Skeletal muscle satellite cell (primary cell): ENCODE measurements at regions not wholly inside any gene's neighbourhood (a gene's known extent, or its start where the extent isn't known, plus 50 kb on each side); places are given as distances from the start of the nearest gene placed in this dataset.

Experiments used
- H3K27me3 ChIP-seq: 2 replicates; pipeline ENCODE4 v1.7.0; 2013; ENCODE audit warnings: low read length; ENCODE audit not compliant: control insufficient read depth, insufficient read depth
- H3K36me3 ChIP-seq: 2 replicates; pipeline ENCODE4 v1.7.0; 2013; ENCODE audit warnings: mild to moderate bottlenecking, control low read depth, low read length; ENCODE audit not compliant: insufficient read depth
- H3K4me1 ChIP-seq: 2 replicates; pipeline ENCODE4 v1.7.0; 2013; ENCODE audit warnings: low read length; ENCODE audit not compliant: control insufficient read depth, insufficient read depth
- H3K4me2 ChIP-seq: 2 replicates; pipeline ENCODE4 v1.7.0; 2013; ENCODE audit warnings: mild to moderate bottlenecking, low read length
- H3K4me3 ChIP-seq: 2 replicates; pipeline ENCODE4 v1.7.0; 2013; ENCODE audit warnings: low read length
- H3K9ac ChIP-seq: 2 replicates; pipeline ENCODE4 v1.7.0; 2013; ENCODE audit warnings: mild to moderate bottlenecking, low read depth, low read length, moderate library complexity
- H3K9me3 ChIP-seq: replicated peaks from 2 replicates; pipeline ENCODE4 v1.7.0; 2013; ENCODE audit warnings: mild to moderate bottlenecking, control low read depth, low read length

DNA sequence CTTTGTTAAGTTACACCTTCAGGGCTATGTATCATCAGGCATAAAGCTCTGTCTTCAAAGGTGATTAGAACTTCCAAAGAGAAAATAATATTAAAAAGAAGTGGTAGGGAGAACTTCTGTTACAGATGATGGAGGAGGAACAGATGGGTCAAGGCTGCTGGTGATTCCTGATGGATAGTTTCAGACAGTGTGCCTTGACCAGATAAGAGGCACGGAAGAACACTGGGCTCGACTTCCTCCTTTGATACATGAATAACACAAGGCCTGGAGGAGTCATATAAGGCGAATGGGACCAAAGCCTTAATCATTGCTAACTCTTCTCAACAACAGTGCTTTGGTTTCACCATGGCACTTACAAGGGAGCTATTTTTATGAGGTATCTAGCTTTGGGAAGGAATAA, 128.1 kb upstream of the RXFP2 start:
- Histone ChIP-seq H3K4me1 (no peaks in the 10 kb centered on the region), H3K4me2 (no peak overlapping the region), H3K9me3 (no peaks in the 10 kb centered on the region), H3K9ac (no peak overlapping the region), H3K4me3 (no peak overlapping the region), H3K36me3 (no peaks in the 10 kb centered on the region), H3K27me3 (no peaks in the 10 kb centered on the region)

GRCh38 chr13:31614073-31614472, 125.3 kb upstream of the RXFP2 start:
- no peak overlapping the region for H3K9ac ChIP-seq
- no peaks in the 10 kb centered on the region for H3K4me1 ChIP-seq
- no peak overlapping the region for H3K4me2 ChIP-seq

GRCh38 chr13:31614704-31615103, 124.6 kb upstream of the RXFP2 start:
- Histone ChIP-seq H3K4me3 (no peak overlapping the region), H3K9me3 (no peaks in the 10 kb centered on the region), H3K36me3 (no peaks in the 10 kb centered on the region), H3K27me3 (no peaks in the 10 kb centered on the region), H3K4me2 (no peak overlapping the region), H3K4me1 (no peaks in the 10 kb centered on the region), H3K9ac (no peak overlapping the region)

More at GRCh38 chr13:31614073-31614472, 125.3 kb upstream of the RXFP2 start:
- Histone ChIP-seq H3K36me3 (no peaks in the 10 kb centered on the region), H3K27me3 (no peaks in the 10 kb centered on the region), H3K4me3 (no peak overlapping the region), H3K9me3 (no peaks in the 10 kb centered on the region)

DNA sequence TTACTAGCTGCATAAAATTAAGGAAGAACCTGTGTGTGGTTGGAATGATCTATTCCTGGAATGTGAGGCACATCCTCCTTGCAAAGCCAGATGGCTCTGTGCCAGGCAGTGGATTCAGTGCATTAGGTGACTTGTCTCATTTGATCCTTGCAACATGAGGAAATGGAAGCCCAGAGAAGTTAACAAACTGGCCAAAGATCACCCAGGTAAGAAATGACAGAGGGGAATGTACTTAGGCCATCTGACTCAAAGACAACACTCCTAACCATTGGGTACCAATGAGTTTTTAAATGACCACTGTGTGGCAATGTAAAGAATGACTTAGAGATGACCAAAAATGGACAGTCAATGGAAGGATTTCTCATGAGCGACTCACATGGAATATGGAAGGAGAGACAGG, 114.2 kb upstream of the RXFP2 start:
- Histone ChIP-seq H3K4me2 (peak overlapping the region; percentile 19), H3K4me3 (no peak overlapping the region), H3K27me3 (no peaks in the 10 kb centered on the region)

GRCh38 chr13:31627097-31627845, 112.1 kb upstream of the RXFP2 start:
- Histone ChIP-seq H3K36me3 (no peaks in the 10 kb centered on the region), H3K9me3 (no peaks in the 10 kb centered on the region), H3K9ac (peak overlapping the region; percentile 3), H3K4me2 (peak overlapping the region; percentile 48), H3K4me1 (peaks cover 65% of the 10 kb centered on the region), H3K27me3 (no peaks in the 10 kb centered on the region), H3K4me3 (peak overlapping the region; percentile 1)

More for the DNA sequence above, 114.2 kb upstream of the RXFP2 start:
- Histone ChIP-seq H3K36me3 (no peaks in the 10 kb centered on the region), H3K9ac (no peak overlapping the region), H3K9me3 (no peaks in the 10 kb centered on the region), H3K4me1 (peaks cover 52% of the 10 kb centered on the region)

DNA sequence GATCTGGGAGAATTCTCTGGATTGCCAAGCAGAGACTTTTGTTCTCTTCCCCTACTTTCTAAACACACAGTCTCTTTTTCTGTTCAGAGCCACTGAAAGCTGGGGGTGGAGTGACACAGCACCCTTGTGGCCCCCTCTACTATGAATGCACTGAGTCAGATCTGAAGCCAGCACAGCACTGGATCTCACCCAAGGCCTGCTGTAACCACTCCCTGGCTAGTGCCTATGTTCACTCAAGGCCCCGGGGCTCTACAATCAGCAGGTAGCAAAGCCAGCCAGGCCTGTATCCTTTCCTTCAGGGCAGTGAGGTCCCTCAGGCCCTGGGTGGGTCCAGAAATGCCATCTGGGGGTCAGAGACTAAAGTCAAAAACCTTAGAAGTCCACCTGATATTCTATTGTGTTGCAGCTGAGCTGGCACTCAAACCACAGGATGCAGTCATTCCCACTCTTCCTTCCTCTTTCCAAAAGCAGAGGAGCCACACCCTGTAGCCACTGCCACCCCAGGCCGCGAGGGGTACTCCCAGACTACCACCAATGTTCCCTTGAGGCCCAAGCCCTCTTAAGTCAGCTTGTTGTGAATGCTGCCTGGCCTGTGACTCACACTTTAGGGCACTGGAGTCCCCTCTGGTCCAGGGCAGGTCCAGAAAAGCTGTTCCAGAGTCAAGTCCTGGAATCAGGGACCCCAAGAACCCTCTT, 110.1 kb upstream of the RXFP2 start:
- H3K9me3 ChIP-seq, result no peaks in the 10 kb centered on the region
- peak overlapping the region; percentile 36 for H3K9ac ChIP-seq
- H3K4me3 ChIP-seq, result no peak overlapping the region
- no peaks in the 10 kb centered on the region for H3K36me3 ChIP-seq
- no peaks in the 10 kb centered on the region for H3K27me3 ChIP-seq
- peak overlapping the region; percentile 19 for H3K4me2 ChIP-seq
- peaks cover 65% of the 10 kb centered on the region for H3K4me1 ChIP-seq

DNA sequence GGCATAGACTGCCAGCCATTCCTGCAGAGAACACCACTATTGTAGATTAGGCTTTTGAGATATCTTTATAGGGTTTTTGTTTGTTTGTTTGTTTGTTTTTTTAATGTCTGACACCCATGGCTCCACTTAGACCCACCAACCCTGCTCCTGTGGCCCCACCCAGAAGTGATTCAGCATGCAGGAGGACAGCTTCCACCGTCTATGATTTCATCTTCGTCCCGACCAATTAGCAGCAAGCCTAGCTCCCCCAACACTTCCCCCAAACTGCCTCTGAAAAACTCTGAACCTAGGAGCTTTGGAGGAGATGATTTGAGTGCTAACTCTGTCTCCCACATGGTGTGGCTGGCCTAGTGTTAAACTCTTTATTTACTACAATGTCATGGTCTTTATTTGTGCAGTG, 108.3 kb upstream of the RXFP2 start:
- H3K4me3 ChIP-seq, result no peak overlapping the region

GRCh38 chr13:31631746-31632145, 107.6 kb upstream of the RXFP2 start:
- Histone ChIP-seq H3K36me3 (no peaks in the 10 kb centered on the region), H3K4me1 (peaks cover 43% of the 10 kb centered on the region), H3K27me3 (no peaks in the 10 kb centered on the region), H3K4me3 (no peak overlapping the region), H3K4me2 (no peak overlapping the region), H3K9me3 (no peaks in the 10 kb centered on the region), H3K9ac (no peak overlapping the region)

More for the DNA sequence above, 108.3 kb upstream of the RXFP2 start:
- Histone ChIP-seq H3K9ac (no peak overlapping the region), H3K4me2 (no peak overlapping the region), H3K27me3 (no peaks in the 10 kb centered on the region), H3K36me3 (no peaks in the 10 kb centered on the region), H3K4me1 (peaks cover 50% of the 10 kb centered on the region), H3K9me3 (no peaks in the 10 kb centered on the region)

DNA sequence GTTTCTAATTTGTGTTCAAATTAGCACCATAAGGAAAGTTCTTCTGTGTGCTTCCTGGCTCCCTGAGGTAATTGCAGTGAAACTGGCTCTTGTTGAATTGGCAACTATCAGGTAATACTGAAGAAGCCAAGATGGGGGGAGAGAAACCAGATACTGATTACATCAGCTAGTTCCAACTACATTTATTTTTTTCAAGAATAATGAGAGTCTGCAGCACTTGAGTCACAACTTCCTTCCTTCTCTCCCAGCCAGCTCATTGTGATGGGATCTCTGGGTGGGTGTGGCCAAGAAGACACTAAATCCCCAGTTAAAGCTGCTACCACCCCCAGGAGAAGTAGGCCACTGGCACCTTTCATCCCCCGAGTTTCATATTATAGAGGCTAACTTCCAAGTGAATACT, 100.7 kb upstream of the RXFP2 start:
- Histone ChIP-seq H3K4me3 (no peak overlapping the region), H3K9ac (no peak overlapping the region), H3K4me1 (peaks cover 18% of the 10 kb centered on the region), H3K36me3 (no peaks in the 10 kb centered on the region), H3K9me3 (no peaks in the 10 kb centered on the region), H3K27me3 (no peaks in the 10 kb centered on the region), H3K4me2 (peak overlapping the region; percentile 34)

DNA sequence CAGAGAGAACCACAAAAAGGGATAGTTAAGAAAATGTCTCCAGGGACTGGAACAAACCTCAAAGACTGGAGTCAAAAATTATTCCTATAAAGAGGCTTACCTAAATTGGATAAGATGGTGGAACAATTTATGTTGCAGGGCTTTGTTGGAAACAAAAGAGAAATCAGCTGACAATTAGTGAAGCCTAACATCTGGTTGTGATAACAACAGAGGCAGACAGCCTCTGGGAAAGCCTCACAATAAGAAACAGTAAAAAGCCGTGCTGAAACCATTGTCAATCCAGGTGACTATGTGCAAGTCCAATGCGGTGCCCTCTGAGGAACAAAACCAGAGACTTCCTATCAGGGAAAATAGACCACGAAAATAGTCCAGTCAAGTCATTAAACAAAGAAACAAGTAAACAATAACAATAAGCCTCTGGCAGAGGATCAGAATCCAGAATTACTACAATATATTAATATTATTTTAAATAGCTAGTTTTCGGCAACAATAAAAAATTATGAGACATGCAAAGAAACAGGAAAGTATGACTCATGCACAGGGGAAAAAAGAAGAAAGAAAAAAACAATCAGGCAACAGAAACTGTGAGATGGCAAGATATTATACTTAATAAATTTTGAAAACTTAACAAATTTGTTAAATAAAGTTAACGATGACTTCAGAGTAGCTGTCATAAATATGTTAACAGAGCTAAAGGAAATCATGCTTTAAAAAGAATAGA, 99.7 kb upstream of the RXFP2 start:
- H3K27me3 ChIP-seq, result no peaks in the 10 kb centered on the region
- H3K4me3 ChIP-seq, result no peak overlapping the region
- H3K36me3 ChIP-seq, result no peaks in the 10 kb centered on the region
- H3K4me2 ChIP-seq, result no peak overlapping the region
- H3K4me1 ChIP-seq, result peaks cover 18% of the 10 kb centered on the region
- no peaks in the 10 kb centered on the region for H3K9me3 ChIP-seq
- no peak overlapping the region for H3K9ac ChIP-seq

- Histone ChIP-seq H3K27me3 (no peaks in the 10 kb centered on the region), H3K4me2 (no peak overlapping the region), H3K4me1 (no peaks in the 10 kb centered on the region), H3K9me3 (no peaks in the 10 kb centered on the region), H3K36me3 (no peaks in the 10 kb centered on the region), H3K9ac (no peak overlapping the region), H3K4me3 (no peak overlapping the region)
Observed at GRCh38 chr13:31649766-31650165, 89.6 kb upstream of the RXFP2 start.
